Cardiac septum (tissue), 1 donor: ENCODE measurements at regions not wholly inside any gene's neighbourhood (a gene's known extent, or its start where the extent isn't known, plus 50 kb on each side); places are given as distances from the start of the nearest gene placed in this dataset.

Source experiments
- DNase-seq: peaks from one replicate; pipeline ENCODE4 v3.0.0-alpha.2; 2020; ENCODE audit warnings: low spot score
- intact Hi-C: fragments of 100-400 bp; cut with DNase I; formaldehyde crosslinking; loops from one replicate; pipeline ENCODE4 v1.14.0; 2022
- donor health status: DM: no; HTN: no; CAD: no.

- no peak for DNase-seq
- intact Hi-C loops, result no loop called here
Measured at GRCh38 chr2:236894791-236895190, 190.9 kb upstream of the COPS8 start.

GRCh38 chr2:236895497-236895896, 190.2 kb upstream of the COPS8 start:
- intact Hi-C loops, result no loop called here
- DNase-seq, result no peak

GRCh38 chr2:236896688-236897087, 189.0 kb upstream of the COPS8 start:
- intact Hi-C loops, result no loop called here
- no peak for DNase-seq

- intact Hi-C loops, result no loop called here
- DNase-seq, result no peak
Measured at GRCh38 chr2:236899146-236899545, 186.5 kb upstream of the COPS8 start.

- DNase-seq, result no peak
- intact Hi-C loops, result no loop called here
Measured at GRCh38 chr2:236899950-236900640, 185.6 kb upstream of the COPS8 start.

GRCh38 chr2:236901956-236902355, 183.7 kb upstream of the COPS8 start:
- DNase-seq, result no peak
- intact Hi-C loops, result no loop called here

GRCh38 chr2:236903978-236904377, 181.7 kb upstream of the COPS8 start:
- intact Hi-C loops, result no loop called here
- no peak for DNase-seq

- no peak for DNase-seq
- intact Hi-C loops, result no loop called here
Measured at GRCh38 chr2:236904389-236905263, 181.1 kb upstream of the COPS8 start.

- intact Hi-C loops, result no loop called here
Measured at GRCh38 chr2:236905976-236906375, 179.7 kb upstream of the COPS8 start.

GRCh38 chr2:236908439-236909192, 177.1 kb upstream of the COPS8 start:
- no peak for DNase-seq
- intact Hi-C loops, result no loop called here

More at GRCh38 chr2:236905976-236906375, 179.7 kb upstream of the COPS8 start:
- no peak for DNase-seq

- no peak for DNase-seq
- intact Hi-C loops, result no loop called here
Measured at GRCh38 chr2:236909193-236909504, 176.5 kb upstream of the COPS8 start.

- no peak for DNase-seq
- intact Hi-C loops, result no loop called here
Measured at GRCh38 chr2:236909802-236910201, 175.9 kb upstream of the COPS8 start.

- DNase-seq, result no peak
- intact Hi-C loops, result no loop called here
Measured at GRCh38 chr2:236910781-236911495, 174.8 kb upstream of the COPS8 start.

- no peak for DNase-seq
- intact Hi-C loops, result no loop called here
Measured at GRCh38 chr2:236912326-236913120, 173.2 kb upstream of the COPS8 start.

GRCh38 chr2:236915186-236915585, 170.5 kb upstream of the COPS8 start:
- intact Hi-C loops, result no loop called here
- DNase-seq, result no peak

GRCh38 chr2:236915726-236916125, 170.0 kb upstream of the COPS8 start:
- intact Hi-C loops, result no loop called here
- DNase-seq, result no peak

GRCh38 chr2:236916181-236916580, 169.5 kb upstream of the COPS8 start:
- DNase-seq, result no peak
- intact Hi-C loops, result no loop called here

GRCh38 chr2:236916651-236917050, 169.0 kb upstream of the COPS8 start:
- no peak for DNase-seq
- intact Hi-C loops, result no loop called here

- no peak for DNase-seq
- intact Hi-C loops, result no loop called here
Measured at GRCh38 chr2:236917164-236917563, 168.5 kb upstream of the COPS8 start.
